Lower leg skin (tissue), 3 donors: ENCODE measurements at regions not wholly inside any gene's neighbourhood (a gene's known extent, or its start where the extent isn't known, plus 50 kb on each side); places are given as distances from the start of the nearest gene placed in this dataset.

Experiments used
- POLR2A ChIP-seq, 2 donors: fragments of 450-650 bp; IDR thresholded peaks; one replicate each; pipeline ENCODE4 v1.6.1; 2016 to 2017; ENCODE audit warnings: antibody characterized with exemption in 2 of 2, mild to moderate bottlenecking in 1 of 2, moderate library complexity in 1 of 2
- TF ChIP-seq, protein P1 (sequence below), 3 donors: fragments of 450-650 bp; IDR thresholded peaks; one replicate each; pipeline ENCODE4 v1.5.1; 2016; ENCODE audit warnings: antibody characterized with exemption in 3 of 3, mild to moderate bottlenecking in 3 of 3, moderate library complexity in 2 of 3

DNA sequence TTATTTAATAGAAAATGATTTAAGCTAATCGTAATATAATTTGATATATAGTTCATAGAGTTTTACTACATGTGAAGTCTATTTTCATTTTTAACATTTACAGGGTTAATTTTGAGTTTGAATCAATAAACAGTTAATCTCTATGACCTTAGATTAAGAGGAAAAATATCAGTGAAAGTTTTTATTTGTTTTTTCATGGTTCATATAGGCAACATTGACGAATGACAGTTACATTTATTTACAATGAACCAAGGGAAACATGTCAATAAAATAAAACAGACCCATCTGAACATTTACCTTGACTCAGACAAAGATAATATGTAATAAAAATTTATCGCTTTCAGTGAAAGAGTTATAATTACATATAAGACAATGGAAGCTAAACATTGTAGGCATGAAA lies 346.6 kb upstream of the SLITRK5 start:
- TF ChIP-seq, protein P1, sequence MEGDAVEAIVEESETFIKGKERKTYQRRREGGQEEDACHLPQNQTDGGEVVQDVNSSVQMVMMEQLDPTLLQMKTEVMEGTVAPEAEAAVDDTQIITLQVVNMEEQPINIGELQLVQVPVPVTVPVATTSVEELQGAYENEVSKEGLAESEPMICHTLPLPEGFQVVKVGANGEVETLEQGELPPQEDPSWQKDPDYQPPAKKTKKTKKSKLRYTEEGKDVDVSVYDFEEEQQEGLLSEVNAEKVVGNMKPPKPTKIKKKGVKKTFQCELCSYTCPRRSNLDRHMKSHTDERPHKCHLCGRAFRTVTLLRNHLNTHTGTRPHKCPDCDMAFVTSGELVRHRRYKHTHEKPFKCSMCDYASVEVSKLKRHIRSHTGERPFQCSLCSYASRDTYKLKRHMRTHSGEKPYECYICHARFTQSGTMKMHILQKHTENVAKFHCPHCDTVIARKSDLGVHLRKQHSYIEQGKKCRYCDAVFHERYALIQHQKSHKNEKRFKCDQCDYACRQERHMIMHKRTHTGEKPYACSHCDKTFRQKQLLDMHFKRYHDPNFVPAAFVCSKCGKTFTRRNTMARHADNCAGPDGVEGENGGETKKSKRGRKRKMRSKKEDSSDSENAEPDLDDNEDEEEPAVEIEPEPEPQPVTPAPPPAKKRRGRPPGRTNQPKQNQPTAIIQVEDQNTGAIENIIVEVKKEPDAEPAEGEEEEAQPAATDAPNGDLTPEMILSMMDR (IDR thresholded peaks at IDR 0.05): no peak
- TF ChIP-seq POLR2A (IDR thresholded peaks at IDR 0.05): no peak
